HG02884 (cell line): ENCODE measurements at regions not wholly inside any gene's neighbourhood (a gene's known extent, or its start where the extent isn't known, plus 50 kb on each side); places are given as distances from the start of the nearest gene placed in this dataset.

Experiments used
- ATAC-seq: cut with Tn5 transposase; IDR thresholded peaks from one replicate; pipeline ENCODE4 v1.9.1; 2021; ENCODE audit warnings: mild to moderate bottlenecking, moderate library complexity; ENCODE audit not compliant: unreplicated experiment

GRCh38 chr4:79034544-79034943 is 95.3 kb upstream of the PAQR3 start:
- ATAC-seq = no peak

GRCh38 chr4:79030973-79031372 is 91.7 kb upstream of the PAQR3 start:
- no peak for ATAC-seq

GRCh38 chr4:79027656-79028055 is 88.4 kb upstream of the PAQR3 start:
- no peak for ATAC-seq

- no peak for ATAC-seq
These were observed 85.9 kb upstream of the PAQR3 start for GRCh38 chr4:79025170-79025569.

GRCh38 chr4:79023799-79024770 is 84.8 kb upstream of the PAQR3 start:
- ATAC-seq = no peak

GRCh38 chr4:79022529-79022928 is 83.3 kb upstream of the PAQR3 start:
- ATAC-seq = no peak

GRCh38 chr4:79017481-79017880 is 78.2 kb upstream of the PAQR3 start:
- no peak for ATAC-seq

- no peak for ATAC-seq
These were observed 77.6 kb upstream of the PAQR3 start for GRCh38 chr4:79016878-79017277.

GRCh38 chr4:79015411-79015810 is 76.2 kb upstream of the PAQR3 start:
- ATAC-seq = no peak

GRCh38 chr4:79014230-79014629 is 75.0 kb upstream of the PAQR3 start:
- no peak for ATAC-seq

- ATAC-seq = no peak
These were observed 74.5 kb upstream of the PAQR3 start for GRCh38 chr4:79013756-79014155.

- ATAC-seq = no peak
These were observed 51.9 kb upstream of the PAQR3 start for GRCh38 chr4:78990938-78991810.

GRCh38 chr4:78989697-78990270 is 50.5 kb upstream of the PAQR3 start:
- no peak for ATAC-seq
